ENCODE measurements at regions not wholly inside any gene's neighbourhood (a gene's known extent, or its start where the extent isn't known, plus 50 kb on each side); places are given as distances from the start of the nearest gene placed in this dataset.
A peak's percentile ranks its signal among the peaks of the same experiment; 100 is the strongest.

DNA sequence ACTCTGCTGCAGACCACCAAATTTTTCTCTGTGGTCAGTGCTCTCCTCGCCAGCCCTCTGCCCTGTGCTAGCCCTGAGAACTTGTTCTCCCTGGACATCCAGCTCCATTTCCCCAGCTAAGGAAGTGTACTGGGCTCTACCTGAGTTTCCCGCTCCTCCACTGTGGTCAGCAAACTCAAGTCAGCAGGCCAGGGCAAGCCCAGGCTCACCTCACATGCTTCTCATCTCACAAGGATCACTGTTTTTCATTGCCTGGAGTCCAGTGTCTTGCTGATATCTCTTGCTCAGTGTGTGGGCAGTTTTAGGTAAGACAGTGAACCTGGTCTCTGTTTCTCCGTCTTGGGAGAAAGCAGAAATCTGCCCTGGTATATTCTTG is 201.4 kb downstream of the FOXO1 start:
- Histone ChIP-seq H3K36me3 (ENCODE audit: insufficient read depth, low read length) (peaks cover 50% of the 10 kb centered on the region), H3K27ac (ENCODE audit: low read depth, low read length, poor library complexity, severe bottlenecking) (peak overlapping the region; percentile 77)

DNA sequence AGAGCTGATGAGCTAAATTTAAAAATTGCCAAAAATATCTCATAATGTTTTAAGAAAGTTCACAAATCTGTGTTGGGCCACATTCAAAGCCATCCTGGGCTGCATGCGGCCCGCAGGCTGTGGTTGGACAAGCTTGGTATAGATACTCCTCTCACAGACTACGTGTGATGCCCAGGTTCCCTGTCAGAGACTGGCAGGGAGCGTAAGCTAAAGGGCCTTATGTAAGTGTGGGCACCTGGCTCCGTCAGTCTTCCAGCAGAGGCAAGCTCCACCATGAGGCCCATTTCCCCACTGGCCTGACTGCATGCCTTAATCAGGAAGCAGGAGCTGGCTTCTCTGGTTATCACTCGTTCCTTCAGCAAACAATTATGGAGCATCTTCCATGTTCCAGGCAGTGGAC is 200.2 kb downstream of the FOXO1 start:
- peak overlapping the region; percentile 43 for H3K27ac ChIP-seq (ENCODE audit: low read depth, low read length, poor library complexity, severe bottlenecking)
- H3F3A ChIP-seq (ENCODE audit: insufficient read depth, low read length): no peaks in the 10 kb centered on the region
- TF ChIP-seq EZH2 (IDR thresholded peaks at IDR 0.05; ENCODE audit: borderline replicate concordance, low read length): no peak
- TF ChIP-seq, protein P1, sequence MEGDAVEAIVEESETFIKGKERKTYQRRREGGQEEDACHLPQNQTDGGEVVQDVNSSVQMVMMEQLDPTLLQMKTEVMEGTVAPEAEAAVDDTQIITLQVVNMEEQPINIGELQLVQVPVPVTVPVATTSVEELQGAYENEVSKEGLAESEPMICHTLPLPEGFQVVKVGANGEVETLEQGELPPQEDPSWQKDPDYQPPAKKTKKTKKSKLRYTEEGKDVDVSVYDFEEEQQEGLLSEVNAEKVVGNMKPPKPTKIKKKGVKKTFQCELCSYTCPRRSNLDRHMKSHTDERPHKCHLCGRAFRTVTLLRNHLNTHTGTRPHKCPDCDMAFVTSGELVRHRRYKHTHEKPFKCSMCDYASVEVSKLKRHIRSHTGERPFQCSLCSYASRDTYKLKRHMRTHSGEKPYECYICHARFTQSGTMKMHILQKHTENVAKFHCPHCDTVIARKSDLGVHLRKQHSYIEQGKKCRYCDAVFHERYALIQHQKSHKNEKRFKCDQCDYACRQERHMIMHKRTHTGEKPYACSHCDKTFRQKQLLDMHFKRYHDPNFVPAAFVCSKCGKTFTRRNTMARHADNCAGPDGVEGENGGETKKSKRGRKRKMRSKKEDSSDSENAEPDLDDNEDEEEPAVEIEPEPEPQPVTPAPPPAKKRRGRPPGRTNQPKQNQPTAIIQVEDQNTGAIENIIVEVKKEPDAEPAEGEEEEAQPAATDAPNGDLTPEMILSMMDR (IDR thresholded peaks at IDR 0.05; ENCODE audit: low read length): no peak
- no peak overlapping the region for H2AFZ ChIP-seq (ENCODE audit: low read length)
- H3K4me2 ChIP-seq (ENCODE audit: low read length): no peak overlapping the region
- H3K36me3 ChIP-seq (ENCODE audit: insufficient read depth, low read length): peaks cover 50% of the 10 kb centered on the region
- H3K9me3 ChIP-seq (ENCODE audit: low read length): peaks cover 7% of the 10 kb centered on the region
- peaks cover 18% of the 10 kb centered on the region for H3K4me1 ChIP-seq (ENCODE audit: insufficient read depth, low read length, severe bottlenecking)
- no peak overlapping the region for H3K4me3 ChIP-seq (ENCODE audit: low read depth, low read length, poor library complexity, severe bottlenecking)
- H3K9ac ChIP-seq (ENCODE audit: low read length): no peak overlapping the region
- no peaks in the 10 kb centered on the region for H3K9me2 ChIP-seq (ENCODE audit: low read depth, low read length)
- H3K27me3 ChIP-seq (ENCODE audit: insufficient read depth, low read length): no peaks in the 10 kb centered on the region
- H4K20me1 ChIP-seq (ENCODE audit: insufficient read depth, low read length): no peaks in the 10 kb centered on the region
- no peaks in the 10 kb centered on the region for H3K79me2 ChIP-seq (ENCODE audit: insufficient read depth, low read length)

More for the DNA sequence above, 201.4 kb downstream of the FOXO1 start:
- Histone ChIP-seq H3K4me2 (ENCODE audit: low read length) (no peak overlapping the region; the same call in 1 of the 2 replicates), H3K9me3 (ENCODE audit: low read length) (peaks cover 7% of the 10 kb centered on the region), H2AFZ (ENCODE audit: low read length) (no peak overlapping the region), H3K9me2 (ENCODE audit: low read depth, low read length) (no peaks in the 10 kb centered on the region), H3K79me2 (ENCODE audit: insufficient read depth, low read length) (no peaks in the 10 kb centered on the region), H4K20me1 (ENCODE audit: insufficient read depth, low read length) (no peaks in the 10 kb centered on the region), H3K4me1 (ENCODE audit: insufficient read depth, low read length, severe bottlenecking) (peaks cover 18% of the 10 kb centered on the region), H3F3A (ENCODE audit: insufficient read depth, low read length) (no peaks in the 10 kb centered on the region), H3K9ac (ENCODE audit: low read length) (peak overlapping the region; percentile 30; the same call in 1 of the 2 replicates), H3K27me3 (ENCODE audit: insufficient read depth, low read length) (no peaks in the 10 kb centered on the region), H3K4me3 (ENCODE audit: low read depth, low read length, poor library complexity, severe bottlenecking) (no peak overlapping the region)
- TF ChIP-seq, protein P1 (IDR thresholded peaks at IDR 0.05; ENCODE audit: low read length): no peak
- TF ChIP-seq EZH2 (IDR thresholded peaks at IDR 0.05; ENCODE audit: borderline replicate concordance, low read length): no peak

DNA sequence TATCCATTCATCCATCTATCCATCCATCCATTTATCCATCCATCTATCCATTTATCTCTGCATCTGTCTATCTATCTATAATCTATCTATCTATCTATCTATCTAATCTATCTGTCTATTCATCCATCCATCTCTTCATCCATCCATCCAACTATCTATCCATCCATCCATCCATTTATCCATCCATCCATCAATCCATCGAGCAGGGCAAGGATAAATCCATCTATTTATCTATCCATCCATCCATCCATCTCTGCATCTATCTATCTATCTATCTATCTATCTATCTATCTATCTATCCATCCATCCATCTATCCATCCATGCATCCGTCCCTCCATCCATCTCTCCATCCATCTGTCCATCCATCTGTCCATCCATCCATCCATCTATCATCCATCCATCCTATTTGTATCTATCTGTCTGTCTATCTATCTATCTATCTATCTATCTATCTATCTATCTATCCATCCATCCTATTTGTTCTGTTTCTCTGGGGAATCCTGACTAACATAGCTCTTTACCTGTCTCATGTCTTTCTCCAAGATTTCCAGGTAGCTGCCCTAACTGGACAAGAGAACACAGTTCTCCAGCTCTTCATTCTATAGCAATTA is 198.1 kb downstream of the FOXO1 start:
- H3K4me2 ChIP-seq (ENCODE audit: low read length): no peak overlapping the region
- TF ChIP-seq EZH2 (IDR thresholded peaks at IDR 0.05; ENCODE audit: borderline replicate concordance, low read length): no peak
- TF ChIP-seq, protein P1 (IDR thresholded peaks at IDR 0.05; ENCODE audit: low read length): no peak
- peaks cover 68% of the 10 kb centered on the region for H3K36me3 ChIP-seq (ENCODE audit: insufficient read depth, low read length)
- H2AFZ ChIP-seq (ENCODE audit: low read length): no peak overlapping the region
- no peak overlapping the region for H3K4me3 ChIP-seq (ENCODE audit: low read depth, low read length, poor library complexity, severe bottlenecking)
- no peaks in the 10 kb centered on the region for H4K20me1 ChIP-seq (ENCODE audit: insufficient read depth, low read length)
- no peak overlapping the region for H3K27ac ChIP-seq (ENCODE audit: low read depth, low read length, poor library complexity, severe bottlenecking)
- no peaks in the 10 kb centered on the region for H3K27me3 ChIP-seq (ENCODE audit: insufficient read depth, low read length)
- no peaks in the 10 kb centered on the region for H3K79me2 ChIP-seq (ENCODE audit: insufficient read depth, low read length)
- no peak overlapping the region for H3K9ac ChIP-seq (ENCODE audit: low read length)
- H3F3A ChIP-seq (ENCODE audit: insufficient read depth, low read length): no peaks in the 10 kb centered on the region
- H3K4me1 ChIP-seq (ENCODE audit: insufficient read depth, low read length, severe bottlenecking): peaks cover 24% of the 10 kb centered on the region
- peaks cover 6% of the 10 kb centered on the region for H3K9me3 ChIP-seq (ENCODE audit: low read length)
- H3K9me2 ChIP-seq (ENCODE audit: low read depth, low read length): no peaks in the 10 kb centered on the region
